UCSD-AML1 (cell line): ENCODE measurements at regions not wholly inside any gene's neighbourhood (a gene's known extent, or its start where the extent isn't known, plus 50 kb on each side); places are given as distances from the start of the nearest gene placed in this dataset.
"Not testable (repeated sequence)": the region's sequence is repeated elsewhere in the genome, so short reads cannot be mapped to it uniquely, and the experiment has no call there.

ENCODE experiments used
- DNase-seq: peaks from one replicate; lab custom pipeline; 2025; ENCODE audit not compliant: unreplicated experiment; lab: John Stamatoyannopoulos, UW

DNA sequence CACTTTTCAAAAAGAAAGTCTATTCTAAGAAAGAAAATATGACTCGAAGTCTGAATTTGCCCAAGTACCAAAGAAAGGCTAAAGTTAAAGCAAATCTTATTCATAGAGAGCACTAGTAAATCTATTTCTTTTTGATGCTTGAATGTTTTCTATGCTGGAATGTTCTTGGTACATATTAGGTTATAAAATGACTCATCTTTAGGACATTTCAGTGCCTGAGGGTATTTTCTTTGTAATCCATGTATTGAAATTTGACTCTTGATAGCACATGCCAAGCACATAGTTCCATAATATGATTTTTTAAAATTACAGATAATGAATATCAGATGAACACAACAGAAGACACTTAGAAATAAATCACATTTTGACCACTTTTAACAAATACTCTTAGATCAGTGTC, 232.8 kb downstream of the TRIML1 start:
- DNase-seq: no peak

DNA sequence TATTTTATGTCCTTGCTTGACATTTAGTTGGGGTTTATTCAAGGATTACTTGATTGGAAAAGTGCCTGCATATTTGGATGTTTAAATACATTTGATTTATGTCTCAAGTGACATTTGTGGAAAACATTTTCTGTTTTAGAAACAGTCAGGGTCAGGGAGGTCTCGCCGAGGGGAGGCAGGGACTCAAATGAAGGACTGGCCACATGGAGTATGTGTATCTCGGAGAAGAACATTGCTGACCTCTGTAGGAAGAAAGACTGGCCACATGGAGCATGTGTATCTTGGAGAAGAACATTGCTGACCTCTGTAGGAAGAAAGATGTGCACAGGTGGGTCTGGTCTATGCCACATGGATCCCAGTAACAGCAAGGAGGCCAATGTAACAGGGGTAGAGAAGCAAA, 233.6 kb downstream of the TRIML1 start:
- no peak for DNase-seq

DNA sequence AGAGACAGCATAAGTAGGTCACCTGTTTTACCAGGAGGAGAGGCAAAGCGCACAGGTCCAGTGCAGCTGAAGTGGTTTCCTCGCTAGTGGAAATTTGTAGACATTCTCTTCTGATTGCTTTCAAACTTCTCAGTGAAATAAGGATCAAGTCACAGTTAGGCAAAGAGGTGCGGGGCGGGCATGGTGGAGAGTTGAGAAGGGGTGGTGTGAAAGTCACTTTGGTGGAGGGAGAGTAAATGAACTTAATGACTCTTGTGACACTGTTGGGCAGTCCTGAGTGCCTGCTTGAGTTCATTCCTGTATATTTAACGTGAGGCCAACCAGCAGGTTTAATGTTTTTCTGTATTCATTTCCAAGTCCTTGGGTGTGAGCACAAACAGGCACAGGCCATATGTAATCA, 235.6 kb downstream of the TRIML1 start:
- no peak for DNase-seq

DNA sequence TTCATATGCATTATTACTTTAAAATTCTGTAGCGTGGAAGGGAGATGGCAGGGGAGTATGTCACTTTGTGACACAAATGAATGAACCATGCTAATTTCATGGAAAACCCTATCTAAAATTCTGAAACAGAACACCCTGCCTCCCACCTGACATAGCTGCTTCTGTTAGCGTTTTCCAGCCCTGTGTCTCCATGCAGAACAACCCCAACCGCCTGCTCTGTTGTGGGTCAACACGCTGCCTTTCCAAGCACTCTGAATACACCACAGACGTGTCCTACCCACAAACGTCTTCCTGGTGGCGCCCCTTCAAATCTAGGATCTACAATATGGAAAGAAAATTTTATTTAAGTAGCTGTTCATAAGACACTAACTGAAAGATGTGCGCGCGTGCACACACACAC, 238.6 kb downstream of the TRIML1 start:
- no peak for DNase-seq

DNA sequence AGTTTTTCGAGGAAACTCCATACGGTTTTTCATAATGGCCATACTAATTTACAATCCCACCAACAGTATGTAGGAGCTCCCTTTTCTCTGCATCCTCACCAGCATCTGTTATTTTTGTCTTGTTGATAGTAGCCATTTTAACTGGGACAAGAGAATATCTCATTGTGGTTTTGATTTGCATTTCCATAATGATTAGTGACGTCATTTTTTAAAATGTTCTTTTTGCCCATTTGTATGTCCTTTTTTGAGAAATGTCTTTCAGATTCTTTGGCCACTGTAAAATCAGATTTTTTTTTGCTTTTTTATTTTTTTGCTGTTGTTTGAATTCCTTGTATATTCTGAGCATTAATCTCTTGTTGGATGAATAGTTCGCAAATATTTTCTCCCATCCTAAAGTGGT, 243.9 kb downstream of the TRIML1 start:
- no peak for DNase-seq

DNA sequence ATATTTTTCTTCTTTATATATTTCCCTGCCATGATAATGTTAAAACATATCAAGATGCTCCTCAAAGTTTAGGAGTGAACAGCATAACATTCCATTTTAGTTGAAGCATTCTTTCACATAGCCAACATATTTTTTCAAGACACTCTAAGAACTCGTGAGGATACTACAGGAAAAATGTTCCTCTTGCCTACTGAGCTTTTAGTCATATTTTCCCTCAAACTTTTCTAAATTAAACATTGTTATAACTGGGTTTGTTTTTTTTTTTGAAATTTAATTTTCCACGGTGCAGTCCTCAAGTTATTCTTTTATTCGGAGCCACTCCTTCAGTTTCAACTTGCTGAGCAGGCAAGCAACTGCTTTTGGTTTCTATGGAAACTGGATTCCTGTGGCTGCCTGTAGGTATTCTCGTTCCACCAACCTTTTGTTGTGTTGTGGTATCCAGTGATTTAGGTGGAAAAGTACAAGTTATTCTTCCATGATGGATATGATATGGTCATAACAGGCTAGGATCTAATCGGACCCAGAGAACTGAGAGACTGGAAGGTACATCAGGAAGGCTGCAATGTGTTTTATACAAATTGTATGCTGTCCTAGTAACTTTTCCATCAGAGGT, 248.0 kb downstream of the TRIML1 start:
- no peak for DNase-seq

DNA sequence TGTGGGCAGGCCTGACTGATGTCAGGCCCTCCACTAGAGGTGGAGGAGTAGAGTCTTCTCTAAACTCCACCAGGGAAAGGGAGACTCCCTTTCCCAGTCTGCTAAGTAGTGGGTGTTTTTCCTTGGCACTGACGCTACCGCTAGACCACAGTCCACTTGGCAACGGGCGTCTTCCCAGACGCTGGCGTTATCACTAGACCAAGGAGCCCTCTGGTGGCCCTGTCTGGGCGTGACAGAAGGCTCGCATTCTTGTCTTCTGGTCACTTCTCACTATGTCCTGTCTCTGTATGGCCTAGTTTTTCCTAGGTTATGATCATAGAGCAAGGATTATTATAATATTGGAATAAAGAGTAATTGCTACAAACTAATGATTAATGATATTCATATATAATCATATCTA, 252.1 kb downstream of the TRIML1 start:
- not testable (repeated sequence) for DNase-seq

DNA sequence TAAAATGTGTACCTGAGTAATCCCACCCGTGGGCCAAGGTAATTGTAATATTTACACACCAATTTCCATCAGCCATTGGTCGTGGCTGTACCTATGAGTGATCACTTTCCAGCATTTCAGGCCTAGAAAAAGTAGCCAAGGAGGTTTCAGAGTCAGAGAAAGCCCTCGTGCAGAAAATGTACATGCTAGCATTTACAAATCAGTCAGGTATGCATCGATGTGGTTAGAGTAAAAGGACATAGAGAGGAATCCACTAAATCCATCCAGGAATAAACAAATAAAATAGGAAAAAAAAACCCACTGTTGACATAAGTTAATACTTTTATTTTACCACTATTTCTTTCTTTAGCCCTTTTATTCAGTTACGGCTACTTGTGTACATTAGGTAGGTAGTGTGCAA, 256.8 kb downstream of the TRIML1 start:
- DNase-seq: no peak

DNA sequence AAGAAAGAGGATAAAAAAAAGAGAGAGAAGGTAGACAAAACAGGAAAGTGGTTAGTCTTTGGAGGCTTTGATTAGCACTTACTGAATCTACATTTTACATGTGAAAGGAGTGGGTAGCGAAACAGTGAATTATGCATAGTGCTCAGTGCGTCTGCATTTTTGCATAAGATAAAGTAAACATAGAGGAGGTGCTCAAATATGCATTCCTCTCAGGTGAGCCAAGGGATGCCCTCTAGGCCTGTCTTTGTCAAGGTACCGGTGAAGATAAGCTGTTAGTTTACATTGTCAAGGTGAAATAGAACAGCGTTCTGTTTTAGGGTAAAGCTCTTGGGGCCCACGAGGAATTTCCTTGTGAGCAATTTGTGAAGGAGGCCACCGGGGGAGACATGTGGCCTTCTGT, 260.6 kb downstream of the TRIML1 start:
- DNase-seq: no peak

DNA sequence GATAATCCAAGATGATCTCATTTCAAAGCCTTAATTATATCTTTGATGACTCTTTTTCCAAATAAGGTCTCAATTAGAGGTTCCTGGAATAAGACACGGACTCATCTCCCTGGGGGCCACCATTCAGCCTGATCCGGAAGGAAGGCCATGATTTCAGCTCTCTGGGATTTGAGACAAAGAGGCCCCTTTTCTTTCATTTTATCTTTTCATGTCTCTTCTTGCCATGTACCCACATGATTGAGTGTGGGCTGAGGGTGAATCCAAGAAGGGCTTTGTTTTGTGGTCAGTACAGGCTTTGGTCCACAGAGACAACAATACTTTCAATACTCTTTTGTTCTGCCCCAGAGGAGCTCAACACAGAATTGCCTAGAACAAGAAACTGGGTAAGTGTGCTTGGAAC, 261.2 kb downstream of the TRIML1 start:
- DNase-seq: no peak

DNA sequence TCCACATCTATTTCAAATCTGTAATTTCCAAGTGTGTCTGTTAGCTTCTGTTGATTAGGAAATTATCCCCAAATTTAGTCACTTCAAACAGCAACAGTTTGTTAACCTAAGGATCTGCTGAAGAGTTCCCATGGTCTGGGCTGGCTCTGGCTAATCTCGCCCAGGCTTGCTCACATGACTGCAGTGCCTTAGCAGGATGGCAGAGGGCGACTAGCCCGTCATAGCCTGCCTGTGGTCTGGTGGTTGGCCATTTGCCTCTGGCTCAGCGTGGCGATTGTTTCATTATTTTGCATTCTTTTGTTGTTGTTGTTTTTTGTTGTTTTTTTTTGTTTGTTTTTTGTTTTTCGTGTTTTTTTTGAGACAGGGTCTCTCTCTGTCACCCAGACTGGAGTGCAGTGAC, 264.0 kb downstream of the TRIML1 start:
- no peak for DNase-seq

DNA sequence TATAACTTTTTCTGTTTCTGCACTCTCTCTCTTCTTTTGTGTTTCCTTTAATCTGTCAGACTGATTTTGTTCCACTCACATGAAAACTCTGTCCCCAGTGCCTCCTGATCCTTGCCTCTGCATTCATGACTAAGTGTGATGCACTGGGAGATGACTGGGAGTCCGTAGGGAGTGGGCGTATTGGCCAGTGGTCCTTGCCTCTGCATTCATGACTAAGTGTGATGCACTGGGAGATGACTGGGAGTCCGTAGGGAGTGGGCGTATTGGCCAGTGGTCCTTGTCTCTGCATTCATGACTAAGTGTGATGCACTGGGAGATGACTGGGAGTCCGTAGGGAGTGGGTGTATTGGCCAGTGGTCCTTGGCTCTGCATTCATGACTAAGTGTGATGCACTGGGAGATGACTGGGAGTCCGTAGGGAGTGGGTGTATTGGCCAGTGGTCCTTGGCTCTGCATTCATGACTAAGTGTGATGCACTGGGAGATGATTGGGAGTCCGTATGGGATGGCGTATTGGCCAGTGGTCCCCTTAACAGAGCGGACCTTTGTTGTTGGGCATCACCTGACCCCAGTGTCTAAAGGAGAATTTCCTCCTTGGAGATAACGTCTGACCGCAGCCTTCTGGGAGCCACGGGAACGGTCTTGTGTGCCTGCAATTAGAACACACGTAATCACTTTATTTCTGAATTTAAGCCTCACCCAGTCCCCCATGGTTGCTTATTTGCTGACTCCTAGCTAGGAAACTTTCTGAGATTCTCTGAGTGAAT, 266.0 kb downstream of the TRIML1 start:
- DNase-seq: not testable (repeated sequence)

DNA sequence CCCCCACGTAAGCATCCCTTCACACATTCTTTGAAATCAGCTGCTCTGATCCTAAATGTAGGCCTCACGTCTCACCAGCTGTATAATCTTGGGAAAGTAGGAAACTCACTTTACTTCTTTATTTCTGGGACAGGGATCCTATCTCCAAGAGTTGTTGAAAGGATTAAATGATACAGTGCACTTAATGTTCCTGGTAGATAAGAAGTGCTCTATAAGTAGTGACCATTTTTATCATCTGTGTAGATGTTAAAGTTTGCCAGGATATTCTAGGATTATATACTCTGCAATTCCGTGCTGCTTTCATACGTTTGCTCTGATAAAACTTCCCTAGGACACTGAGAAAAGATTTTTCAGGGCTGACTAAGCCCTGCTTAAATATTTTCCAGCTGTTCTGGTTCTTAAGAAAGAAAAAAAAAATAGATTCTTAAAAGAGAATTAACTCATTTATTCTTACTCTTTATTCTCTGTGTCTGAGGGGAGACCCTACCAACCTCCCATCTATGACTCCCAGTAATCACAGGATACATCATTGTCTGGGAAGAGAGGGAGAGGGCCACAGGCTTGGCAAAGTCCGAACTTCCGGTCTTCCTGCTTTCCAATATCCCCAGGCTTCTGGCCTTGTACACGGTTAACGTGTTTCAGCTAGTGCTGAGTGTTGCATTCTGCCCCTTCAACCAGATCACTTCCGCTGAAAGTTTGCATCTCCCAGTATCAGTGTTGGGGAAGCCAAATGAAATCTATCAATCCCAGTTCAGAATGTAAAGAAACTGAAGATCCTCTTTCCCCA, 269.2 kb downstream of the TRIML1 start:
- no peak for DNase-seq

DNA sequence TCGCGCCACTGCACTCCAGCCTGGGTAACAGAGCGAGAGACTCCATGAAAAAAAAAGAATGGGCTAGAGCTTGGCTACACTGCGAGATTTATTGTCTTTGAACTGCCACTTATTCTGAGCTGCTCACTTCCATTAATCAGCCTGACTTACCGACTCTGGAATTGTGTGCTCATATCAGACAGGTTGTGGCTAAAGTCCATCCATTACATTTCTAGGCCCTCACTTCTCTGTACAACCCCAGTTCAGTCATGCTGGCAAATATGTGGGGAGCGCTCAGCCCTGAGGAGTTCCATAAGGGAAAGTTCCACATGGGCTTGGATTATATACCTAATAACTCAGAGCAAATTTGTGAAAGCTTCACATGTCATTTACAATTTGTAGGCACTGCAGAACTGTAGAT, 270.6 kb downstream of the TRIML1 start:
- DNase-seq: no peak

DNA sequence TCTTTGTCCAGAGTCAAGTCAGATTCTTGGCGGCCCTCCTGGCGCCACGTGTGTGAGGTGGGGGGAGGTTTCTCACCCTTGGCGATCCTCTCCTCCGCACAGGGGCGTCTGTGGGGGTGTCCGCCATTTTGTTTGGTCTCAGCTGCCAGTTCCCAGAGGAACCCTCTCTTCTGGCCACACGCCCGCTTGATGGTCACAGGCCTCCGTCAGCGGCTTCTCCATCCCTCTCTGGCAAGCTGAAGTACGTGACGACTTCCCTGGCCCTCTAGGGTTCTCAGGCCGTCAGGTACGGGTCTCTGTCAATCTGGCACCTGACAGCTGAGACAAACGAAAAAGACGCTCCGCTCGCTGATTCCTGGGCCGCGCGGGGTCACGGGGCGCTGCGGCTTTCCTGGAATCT, 272.6 kb downstream of the TRIML1 start:
- no peak for DNase-seq

DNA sequence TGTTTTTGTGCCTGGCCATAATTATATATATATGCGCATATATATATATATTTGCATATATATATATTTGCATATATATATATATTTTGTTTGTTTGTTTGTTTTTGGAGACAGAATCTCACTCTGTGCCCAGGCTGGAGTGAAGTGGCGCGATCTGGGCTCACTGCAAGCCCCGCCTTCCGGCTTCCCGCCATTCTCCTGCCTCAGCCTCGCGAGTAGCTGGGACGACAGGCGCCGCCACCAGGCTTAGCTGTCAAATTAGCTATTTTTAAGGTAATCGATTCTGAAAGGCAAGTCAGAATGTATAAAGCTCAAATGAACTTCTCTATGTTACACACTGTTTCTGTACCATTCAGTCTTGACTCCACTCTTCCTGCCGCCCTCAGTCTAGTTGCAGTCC, 273.3 kb downstream of the TRIML1 start:
- DNase-seq: no peak

DNA sequence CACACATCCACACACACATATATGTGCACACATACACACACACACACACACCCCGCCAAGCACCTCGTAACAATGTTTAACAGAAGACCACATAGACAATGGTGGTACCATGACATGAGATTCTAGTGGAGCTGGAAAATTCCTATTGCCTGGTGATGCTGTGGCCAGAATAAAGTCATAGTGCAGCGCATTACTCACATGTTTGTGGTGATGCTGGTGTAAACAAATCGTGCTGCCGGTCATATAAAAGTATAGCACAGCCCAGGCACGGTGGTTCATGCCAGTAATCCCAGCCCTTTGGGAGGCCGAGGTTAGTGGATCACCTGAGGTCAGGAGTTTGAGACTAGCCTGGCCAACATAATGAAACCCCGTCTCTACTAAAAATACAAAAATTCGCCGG, 275.2 kb downstream of the TRIML1 start:
- DNase-seq: no peak

DNA sequence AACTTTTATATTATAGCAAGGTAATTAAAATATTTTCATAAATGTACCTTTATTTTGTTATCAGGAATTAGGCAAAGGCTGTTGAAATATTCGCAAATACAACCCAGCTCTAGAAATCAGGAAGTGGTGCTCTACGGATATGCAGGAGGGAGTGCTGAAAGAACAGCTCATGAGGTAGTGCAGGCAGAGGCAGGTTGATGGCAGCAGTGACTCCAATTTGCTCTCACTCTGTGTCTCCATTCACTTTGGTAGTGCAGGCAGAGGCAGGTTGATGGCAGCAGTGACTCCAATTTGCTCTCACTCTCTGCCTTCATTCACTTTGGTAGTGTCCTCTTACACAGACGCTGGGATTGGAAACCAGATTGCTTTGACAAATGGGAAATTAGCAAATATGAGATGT, 277.9 kb downstream of the TRIML1 start:
- DNase-seq: no peak

DNA sequence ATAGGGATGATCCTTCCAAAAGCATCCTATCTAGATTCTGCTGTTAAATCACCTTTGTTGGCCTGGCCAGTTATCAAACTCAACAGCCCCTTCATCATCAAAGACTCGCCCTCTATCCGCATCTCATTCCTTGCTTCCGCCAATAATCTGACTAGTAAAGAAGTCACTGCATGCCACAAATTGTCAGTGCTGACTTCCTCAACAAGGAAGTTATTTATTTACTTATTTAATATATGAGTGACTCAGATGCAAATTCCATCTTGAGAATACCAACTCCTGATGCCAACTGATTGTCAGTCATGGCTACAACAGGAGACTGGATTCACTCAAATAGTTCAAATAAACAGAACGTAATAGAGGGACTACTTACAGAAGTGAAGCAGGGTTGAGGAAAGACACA, 283.8 kb downstream of the TRIML1 start:
- no peak for DNase-seq

DNA sequence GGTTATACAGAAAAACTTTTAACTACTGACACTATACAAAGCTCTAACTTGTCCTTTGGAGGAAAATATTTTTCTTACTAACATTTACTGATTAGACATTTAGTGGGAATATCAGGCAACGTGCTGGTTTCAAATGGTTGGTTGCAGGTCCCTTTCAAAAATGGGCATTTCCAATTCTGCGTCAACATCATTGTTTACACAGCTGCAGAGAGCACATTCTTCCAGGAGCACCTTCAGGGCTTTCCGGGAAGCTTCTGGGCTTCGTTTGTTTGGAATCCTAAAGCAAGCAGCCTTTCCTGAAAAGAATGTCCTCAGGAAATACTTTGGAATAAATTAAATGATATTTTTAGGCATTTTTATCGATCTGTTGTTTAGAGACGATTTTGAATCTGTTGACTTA, 289.7 kb downstream of the TRIML1 start:
- DNase-seq: no peak

DNA sequence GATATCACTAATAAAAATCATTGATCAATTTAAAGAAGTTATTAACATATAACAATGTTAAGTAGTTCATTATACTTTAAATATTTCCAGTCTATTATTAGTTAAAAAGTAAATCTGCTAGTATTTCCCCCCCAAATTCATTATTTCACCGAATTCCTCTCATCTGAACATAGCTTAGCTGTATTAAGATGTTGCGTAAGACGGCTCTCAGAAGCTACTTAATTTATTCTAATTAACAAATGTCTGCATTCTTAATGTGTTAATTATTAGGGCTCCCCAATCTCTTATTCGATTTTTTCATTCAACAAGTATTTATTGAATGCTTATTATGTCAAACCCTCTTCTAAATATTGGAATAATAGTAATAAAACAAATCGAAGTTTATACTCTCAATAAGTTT, 290.7 kb downstream of the TRIML1 start:
- no peak for DNase-seq

DNA sequence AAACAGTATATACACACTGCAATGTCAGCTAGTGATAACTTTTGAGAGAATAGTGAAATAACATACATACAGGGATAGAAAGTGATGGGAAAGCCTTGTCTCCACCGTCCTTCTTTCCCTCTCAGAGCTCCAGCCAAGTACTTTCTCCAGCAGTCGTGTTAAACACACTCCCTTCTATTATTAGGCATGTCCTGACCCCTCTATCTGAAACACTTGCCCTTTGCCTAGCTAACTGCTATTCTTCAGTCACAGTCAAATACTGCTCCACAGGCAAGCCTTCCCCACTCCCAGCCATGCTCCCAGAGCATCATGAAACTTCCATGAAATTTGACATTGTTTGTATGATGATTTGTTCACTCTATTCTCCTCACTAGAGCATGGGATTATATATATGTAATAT, 291.1 kb downstream of the TRIML1 start:
- DNase-seq: no peak
